Stomach (tissue), 8 donors: ENCODE measurements at regions not wholly inside any gene's neighbourhood (a gene's known extent, or its start where the extent isn't known, plus 50 kb on each side); places are given as distances from the start of the nearest gene placed in this dataset.

ENCODE experiments used
- DNase-seq, 2 donors: peaks; one replicate each; pipeline versions ENCODE4 v3.0.0 to v3.0.0-alpha.2; 2013 to 2019
- H3K27ac ChIP-seq, 5 donors: fragments of 200-600 bp in 4 of 5; sonication (generic) in 4 of 5; one replicate each; pipeline ENCODE4 v1.5.1; 2013 to 2019; ENCODE audit warnings: mild to moderate bottlenecking in 1 of 5, moderate library complexity in 1 of 5
- H3K27me3 ChIP-seq, 3 donors: fragments of 200-600 bp; sonication (generic); one replicate each; pipeline ENCODE4 v1.5.1; 2017 to 2019; ENCODE audit warnings: mixed run types in 1 of 3
- H3K36me3 ChIP-seq, 4 donors: fragments of 200-600 bp; sonication (generic); 1 replicate in 3 of 4; 2 replicates in 1 of 4; pipeline ENCODE4 v1.5.1; 2016 to 2019
- H3K4me1 ChIP-seq, 4 donors: fragments of 200-600 bp; sonication (generic); one replicate each; pipeline ENCODE4 v1.5.1; 2016 to 2019
- H3K4me3 ChIP-seq, 4 donors: fragments of 200-600 bp; sonication (generic) in 3 of 4; one replicate each; pipeline ENCODE4 v1.5.1; 2016 to 2019; ENCODE audit warnings: mild to moderate bottlenecking in 1 of 4
- H3K9me3 ChIP-seq, 4 donors: fragments of 200-600 bp; sonication (generic); one replicate each; pipeline ENCODE4 v1.5.1; 2016 to 2019
- EP300 ChIP-seq: sonication (generic); formaldehyde crosslinking; IDR thresholded peaks from one replicate; pipeline ENCODE4 v1.6.1; 2017; ENCODE audit warnings: antibody characterized with exemption
- POLR2A ChIP-seq, 4 donors: fragments of 450-650 bp; IDR thresholded peaks; one replicate each; pipeline ENCODE4 v1.6.1; 2016; ENCODE audit warnings: antibody characterized with exemption in 4 of 4, control low read depth in 2 of 4, mild to moderate bottlenecking in 1 of 4, moderate library complexity in 1 of 4
- POLR2AphosphoS5 ChIP-seq, 3 donors: sonication (generic); formaldehyde crosslinking; IDR thresholded peaks; one replicate each; pipeline ENCODE4 v1.6.1; 2016; ENCODE audit warnings: antibody characterized with exemption in 3 of 3
- WGBS, 5 donors: extraction: QIAGEN DNeasy Blood & Tissue Kit in 3 of 5; methylation state at CpG; one replicate each; pipeline versions ENCODE4 v1.1.5 to v1.1.7; 2013 to 2018; 5-methylcytosine and 5-hydroxymethylcytosine counted together
- intact Hi-C: fragments of 100-400 bp; cut with DNase I; formaldehyde crosslinking; loops from one replicate; pipeline ENCODE4 v1.15.1; 2023; ENCODE audit warnings: low total_unique reads
- TF ChIP-seq, protein P1 (sequence below), 7 experiments: fragments of 450-650 bp in 4 of 7; fragments of 200-600 bp in 3 of 7; sonication (generic) in 3 of 7; IDR thresholded peaks; one replicate each; pipeline ENCODE4 v1.5.1; 2016 to 2019; ENCODE audit warnings: antibody characterized with exemption in 7 of 7, control low read depth in 2 of 7, mild to moderate bottlenecking in 1 of 7
- donor health status: healthy with polysubstance abuse.
- donor health status: Bipolar disorder and iron deficiency.
- donor health status: healthy.

DNA sequence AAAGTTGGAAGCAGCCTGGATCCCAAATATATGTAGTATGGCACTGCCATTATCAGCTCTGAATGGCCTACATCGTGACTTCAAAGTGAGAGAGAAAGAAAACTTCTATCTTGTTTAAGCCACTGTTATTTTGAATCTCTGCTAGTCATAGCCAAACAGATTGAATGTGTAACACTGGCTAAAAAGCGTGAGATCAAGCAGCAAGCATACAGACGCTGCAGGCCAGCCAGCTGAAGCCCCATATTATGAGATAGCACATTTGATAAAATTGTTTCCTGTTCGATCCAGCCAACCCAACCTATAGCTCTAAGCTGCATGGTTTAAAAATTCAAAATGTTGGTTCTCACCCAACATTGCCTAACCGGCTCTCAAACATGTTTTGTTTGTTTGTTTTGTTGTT is 95.0 kb downstream of the DUSP6 start:
- TF ChIP-seq POLR2A (IDR thresholded peaks at IDR 0.05) (no peak), EP300 (no peak), POLR2AphosphoS5 (IDR thresholded peaks at IDR 0.05) (no peak)
- TF ChIP-seq, protein P1, sequence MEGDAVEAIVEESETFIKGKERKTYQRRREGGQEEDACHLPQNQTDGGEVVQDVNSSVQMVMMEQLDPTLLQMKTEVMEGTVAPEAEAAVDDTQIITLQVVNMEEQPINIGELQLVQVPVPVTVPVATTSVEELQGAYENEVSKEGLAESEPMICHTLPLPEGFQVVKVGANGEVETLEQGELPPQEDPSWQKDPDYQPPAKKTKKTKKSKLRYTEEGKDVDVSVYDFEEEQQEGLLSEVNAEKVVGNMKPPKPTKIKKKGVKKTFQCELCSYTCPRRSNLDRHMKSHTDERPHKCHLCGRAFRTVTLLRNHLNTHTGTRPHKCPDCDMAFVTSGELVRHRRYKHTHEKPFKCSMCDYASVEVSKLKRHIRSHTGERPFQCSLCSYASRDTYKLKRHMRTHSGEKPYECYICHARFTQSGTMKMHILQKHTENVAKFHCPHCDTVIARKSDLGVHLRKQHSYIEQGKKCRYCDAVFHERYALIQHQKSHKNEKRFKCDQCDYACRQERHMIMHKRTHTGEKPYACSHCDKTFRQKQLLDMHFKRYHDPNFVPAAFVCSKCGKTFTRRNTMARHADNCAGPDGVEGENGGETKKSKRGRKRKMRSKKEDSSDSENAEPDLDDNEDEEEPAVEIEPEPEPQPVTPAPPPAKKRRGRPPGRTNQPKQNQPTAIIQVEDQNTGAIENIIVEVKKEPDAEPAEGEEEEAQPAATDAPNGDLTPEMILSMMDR (IDR thresholded peaks at IDR 0.05), result no peak
- Histone ChIP-seq H3K4me3 (no peak overlapping the region), H3K36me3 (no peaks in the 10 kb centered on the region), H3K4me1 (peaks cover 0 to 10% (median 2%) of the 10 kb centered on the region in 4 donors), H3K9me3 (peaks cover 0 to 7% (median 0%) of the 10 kb centered on the region in 4 donors), H3K27ac (no peak overlapping the region), H3K27me3 (no peaks in the 10 kb centered on the region)
- intact Hi-C loops, result no loop called here
- WGBS, 5 donors, result 53 to 68% (median 59%) methylated on average over 5 of the region's 5 CpGs
- DNase-seq, result no peak

GRCh38 chr12:89256060-89256459 is 96.2 kb downstream of the DUSP6 start:
- H3K4me1 ChIP-seq, result peaks cover 0 to 3% (median 0%) of the 10 kb centered on the region in 4 donors
- TF ChIP-seq POLR2A (IDR thresholded peaks at IDR 0.05), result no peak
- TF ChIP-seq EP300, result no peak
- TF ChIP-seq POLR2AphosphoS5 (IDR thresholded peaks at IDR 0.05), result no peak
- TF ChIP-seq, protein P1 (IDR thresholded peaks at IDR 0.05), result no peak

GRCh38 chr12:89253488-89253887 is 98.8 kb downstream of the DUSP6 start:
- DNase-seq, result no peak
- H3K27me3 ChIP-seq, result no peaks in the 10 kb centered on the region
- H3K4me3 ChIP-seq, result no peak overlapping the region
- no peaks in the 10 kb centered on the region for H3K36me3 ChIP-seq
- WGBS, 5 donors, result 75 to 91% (median 85%) methylated on average over 1 of the region's 1 CpG
- H3K9me3 ChIP-seq, result peaks cover 0 to 5% (median 0%) of the 10 kb centered on the region in 4 donors
- TF ChIP-seq, protein P1 (IDR thresholded peaks at IDR 0.05), result no peak
- no peak for TF ChIP-seq POLR2A (IDR thresholded peaks at IDR 0.05)
- TF ChIP-seq POLR2AphosphoS5 (IDR thresholded peaks at IDR 0.05), result no peak
- no peak for TF ChIP-seq EP300
- peaks cover 0 to 3% (median 0%) of the 10 kb centered on the region in 4 donors for H3K4me1 ChIP-seq
- H3K27ac ChIP-seq, result no peak overlapping the region
- intact Hi-C loops, result no loop called here

More at GRCh38 chr12:89256060-89256459, 96.2 kb downstream of the DUSP6 start:
- Histone ChIP-seq H3K27me3 (no peaks in the 10 kb centered on the region), H3K9me3 (peaks cover 0 to 7% (median 0%) of the 10 kb centered on the region in 4 donors), H3K27ac (no peak overlapping the region), H3K4me3 (no peak overlapping the region), H3K36me3 (no peaks in the 10 kb centered on the region)
- intact Hi-C loops, result no loop called here
- WGBS, 5 donors, result 81 to 98% (median 94%) methylated on average over 1 of the region's 1 CpG
- no peak for DNase-seq

DNA sequence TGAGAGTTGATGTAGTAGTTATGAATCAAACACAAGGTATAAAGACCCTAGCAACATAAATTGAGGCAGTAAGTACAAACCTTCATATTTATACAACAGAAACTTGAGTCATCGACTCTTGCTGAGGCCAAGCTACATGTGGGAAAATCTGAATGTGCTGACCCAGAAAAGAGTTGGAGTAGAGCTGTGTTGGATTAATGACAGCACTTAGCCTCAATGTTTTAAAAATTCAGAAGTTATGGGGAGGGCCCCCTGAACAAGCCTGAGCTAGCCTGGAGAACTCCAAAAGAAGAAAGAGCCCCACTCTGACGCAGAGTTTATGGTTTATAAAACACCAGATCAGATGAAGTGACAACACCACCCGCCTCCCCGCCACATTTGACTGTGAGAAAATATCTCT is 100.0 kb downstream of the DUSP6 start:
- intact Hi-C loops, result no loop called here
- Histone ChIP-seq H3K27me3 (no peaks in the 10 kb centered on the region), H3K27ac (no peak overlapping the region), H3K4me3 (no peak overlapping the region), H3K9me3 (no peaks in the 10 kb centered on the region), H3K4me1 (peaks cover 0 to 9% (median 0%) of the 10 kb centered on the region in 4 donors), H3K36me3 (no peaks in the 10 kb centered on the region)
- no peak for DNase-seq
- TF ChIP-seq POLR2AphosphoS5 (IDR thresholded peaks at IDR 0.05) (no peak), POLR2A (IDR thresholded peaks at IDR 0.05) (no peak), EP300 (no peak)
- TF ChIP-seq, protein P1 (IDR thresholded peaks at IDR 0.05), result no peak
- WGBS, 5 donors, result 55 to 72% (median 70%) methylated on average over 4 of the region's 4 CpGs
